ENCODE measurements at regions not wholly inside any gene's neighbourhood (a gene's known extent, or its start where the extent isn't known, plus 50 kb on each side); places are given as distances from the start of the nearest gene placed in this dataset.

GRCh38 chr4:164377277-164377676 lies 376.7 kb upstream of the SMIM31 start:
- Histone ChIP-seq H3K4me3 (ENCODE audit: low read length in 3 of 3) (no peak overlapping the region), H3K9ac (ENCODE audit: low read length in 3 of 3) (no peak overlapping the region), H3K36me3 (ENCODE audit: control insufficient read depth in 2 of 3, insufficient read depth in 3 of 3, low read length in 3 of 3) (no peaks in the 10 kb centered on the region), H3K27ac (ENCODE audit: low read depth in 2 of 2, low read length in 2 of 2) (no peak overlapping the region), H3K27me3 (ENCODE audit: control insufficient read depth, insufficient read depth, low read length) (peaks cover 3% of the 10 kb centered on the region), H3K4me1 (ENCODE audit: control insufficient read depth in 2 of 3, insufficient read depth in 2 of 3, low read depth in 1 of 3, low read length in 3 of 3) (no peaks in the 10 kb centered on the region), H3K9me3 (ENCODE audit: control insufficient read depth in 2 of 3, insufficient read depth in 1 of 3, low read length in 3 of 3) (no peaks in the 10 kb centered on the region)
- no peak for DNase-seq
- FAIRE-seq = no peak
- intact Hi-C loops (cut with DNase I) = no loop called here
- TF ChIP-seq CTCF (IDR thresholded peaks at IDR 0.05; ENCODE audit: borderline replicate concordance, extremely low read depth, insufficient read depth) = no peak

- DNase-seq (no peak), FAIRE-seq (no peak)
- Histone ChIP-seq H3K9me3 (ENCODE audit: control insufficient read depth in 2 of 3, insufficient read depth in 1 of 3, low read length in 3 of 3) (no peaks in the 10 kb centered on the region), H3K36me3 (ENCODE audit: control insufficient read depth in 2 of 3, insufficient read depth in 3 of 3, low read length in 3 of 3) (no peaks in the 10 kb centered on the region), H3K4me1 (ENCODE audit: control insufficient read depth in 2 of 3, insufficient read depth in 2 of 3, low read depth in 1 of 3, low read length in 3 of 3) (no peaks in the 10 kb centered on the region), H3K27ac (ENCODE audit: low read depth in 2 of 2, low read length in 2 of 2) (no peak overlapping the region), H3K9ac (ENCODE audit: low read length in 3 of 3) (no peak overlapping the region), H3K27me3 (ENCODE audit: control insufficient read depth, insufficient read depth, low read length) (peaks cover 9% of the 10 kb centered on the region), H3K4me3 (ENCODE audit: low read length in 3 of 3) (no peak overlapping the region)
- TF ChIP-seq CTCF (IDR thresholded peaks at IDR 0.05; ENCODE audit: borderline replicate concordance, extremely low read depth, insufficient read depth) = no peak
- intact Hi-C loops (cut with DNase I) = no loop called here
These were observed 375.6 kb upstream of the SMIM31 start for GRCh38 chr4:164378361-164378760.

- TF ChIP-seq CTCF (IDR thresholded peaks at IDR 0.05; ENCODE audit: borderline replicate concordance, extremely low read depth, insufficient read depth) = no peak
- FAIRE-seq (no peak), DNase-seq (no peak)
- Histone ChIP-seq H3K4me1 (ENCODE audit: control insufficient read depth in 2 of 3, insufficient read depth in 2 of 3, low read depth in 1 of 3, low read length in 3 of 3) (no peaks in the 10 kb centered on the region), H3K36me3 (ENCODE audit: control insufficient read depth in 2 of 3, insufficient read depth in 3 of 3, low read length in 3 of 3) (no peaks in the 10 kb centered on the region), H3K27ac (ENCODE audit: low read depth in 2 of 2, low read length in 2 of 2) (no peak overlapping the region), H3K9me3 (ENCODE audit: control insufficient read depth in 2 of 3, insufficient read depth in 1 of 3, low read length in 3 of 3) (no peaks in the 10 kb centered on the region), H3K27me3 (ENCODE audit: control insufficient read depth, insufficient read depth, low read length) (peaks cover 12% of the 10 kb centered on the region), H3K9ac (ENCODE audit: low read length in 3 of 3) (no peak overlapping the region), H3K4me3 (ENCODE audit: low read length in 3 of 3) (no peak overlapping the region)
- intact Hi-C loops (cut with DNase I) = no loop called here
These were observed 374.2 kb upstream of the SMIM31 start for GRCh38 chr4:164379694-164380093.

GRCh38 chr4:164381859-164382258 lies 372.1 kb upstream of the SMIM31 start:
- DNase-seq (no peak), FAIRE-seq (no peak)
- peaks cover 12% of the 10 kb centered on the region for H3K27me3 ChIP-seq (ENCODE audit: control insufficient read depth, insufficient read depth, low read length)
- H3K9me3 ChIP-seq (ENCODE audit: control insufficient read depth in 2 of 3, insufficient read depth in 1 of 3, low read length in 3 of 3) = no peaks in the 10 kb centered on the region
- no peaks in the 10 kb centered on the region for H3K4me1 ChIP-seq (ENCODE audit: control insufficient read depth in 2 of 3, insufficient read depth in 2 of 3, low read depth in 1 of 3, low read length in 3 of 3)
- intact Hi-C loops (cut with DNase I) = no loop called here
- no peak overlapping the region for H3K27ac ChIP-seq (ENCODE audit: low read depth in 2 of 2, low read length in 2 of 2)
- no peak for TF ChIP-seq CTCF (IDR thresholded peaks at IDR 0.05; ENCODE audit: borderline replicate concordance, extremely low read depth, insufficient read depth)
- no peak overlapping the region for H3K4me3 ChIP-seq (ENCODE audit: low read length in 3 of 3)
- no peak overlapping the region for H3K9ac ChIP-seq (ENCODE audit: low read length in 3 of 3)
- no peaks in the 10 kb centered on the region for H3K36me3 ChIP-seq (ENCODE audit: control insufficient read depth in 2 of 3, insufficient read depth in 3 of 3, low read length in 3 of 3)
